ENCODE measurements at regions not wholly inside any gene's neighbourhood (a gene's known extent, or its start where the extent isn't known, plus 50 kb on each side); places are given as distances from the start of the nearest gene placed in this dataset.

DNA sequence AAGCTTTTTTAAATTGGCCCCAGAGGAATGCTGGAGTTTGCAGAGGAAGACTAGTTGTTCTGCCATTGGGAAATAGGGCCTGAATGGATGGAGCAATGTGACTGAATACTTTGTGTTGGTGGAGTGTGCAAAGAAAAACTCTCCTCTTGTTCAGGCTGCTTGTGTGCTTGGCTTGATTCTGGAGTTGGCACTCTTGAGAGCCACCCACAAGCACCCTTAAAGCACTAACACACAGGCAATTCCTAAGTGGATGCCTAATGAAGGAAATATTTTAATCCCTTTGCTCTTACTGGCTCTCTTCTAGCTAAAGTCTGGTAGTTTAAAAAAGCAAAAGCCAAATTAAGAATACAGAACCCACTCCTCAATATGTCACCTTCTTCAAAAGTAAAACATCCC lies 304.4 kb upstream of the C2CD4B start:
- TF ChIP-seq, protein P1, sequence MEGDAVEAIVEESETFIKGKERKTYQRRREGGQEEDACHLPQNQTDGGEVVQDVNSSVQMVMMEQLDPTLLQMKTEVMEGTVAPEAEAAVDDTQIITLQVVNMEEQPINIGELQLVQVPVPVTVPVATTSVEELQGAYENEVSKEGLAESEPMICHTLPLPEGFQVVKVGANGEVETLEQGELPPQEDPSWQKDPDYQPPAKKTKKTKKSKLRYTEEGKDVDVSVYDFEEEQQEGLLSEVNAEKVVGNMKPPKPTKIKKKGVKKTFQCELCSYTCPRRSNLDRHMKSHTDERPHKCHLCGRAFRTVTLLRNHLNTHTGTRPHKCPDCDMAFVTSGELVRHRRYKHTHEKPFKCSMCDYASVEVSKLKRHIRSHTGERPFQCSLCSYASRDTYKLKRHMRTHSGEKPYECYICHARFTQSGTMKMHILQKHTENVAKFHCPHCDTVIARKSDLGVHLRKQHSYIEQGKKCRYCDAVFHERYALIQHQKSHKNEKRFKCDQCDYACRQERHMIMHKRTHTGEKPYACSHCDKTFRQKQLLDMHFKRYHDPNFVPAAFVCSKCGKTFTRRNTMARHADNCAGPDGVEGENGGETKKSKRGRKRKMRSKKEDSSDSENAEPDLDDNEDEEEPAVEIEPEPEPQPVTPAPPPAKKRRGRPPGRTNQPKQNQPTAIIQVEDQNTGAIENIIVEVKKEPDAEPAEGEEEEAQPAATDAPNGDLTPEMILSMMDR (IDR thresholded peaks at IDR 0.05; ENCODE audit: insufficient read depth, low read length), result no peak
- no peak for TF ChIP-seq REST (IDR thresholded peaks at IDR 0.05; ENCODE audit: insufficient replicate concordance, low read depth)
- no peak for TF ChIP-seq POLR2AphosphoS5 (IDR thresholded peaks at IDR 0.05; ENCODE audit: low read depth)
- no peak for TF ChIP-seq SPI1 (IDR thresholded peaks at IDR 0.05; ENCODE audit: borderline replicate concordance, low read depth)
